Activated T-cell treated with anti-CD3 and anti-CD28 coated beads, Interleukin-2, amount 50 U/mL, for 48 hours (primary cell): ENCODE measurements at regions not wholly inside any gene's neighbourhood (a gene's known extent, or its start where the extent isn't known, plus 50 kb on each side); places are given as distances from the start of the nearest gene placed in this dataset.
"Not testable (repeated sequence)": the region's sequence is repeated elsewhere in the genome, so short reads cannot be mapped to it uniquely, and the experiment has no call there.

ENCODE experiments used
- DNase-seq, 2 experiments: peaks; one replicate each; pipeline ENCODE4 v3.0.0-alpha.2; 2020

DNA sequence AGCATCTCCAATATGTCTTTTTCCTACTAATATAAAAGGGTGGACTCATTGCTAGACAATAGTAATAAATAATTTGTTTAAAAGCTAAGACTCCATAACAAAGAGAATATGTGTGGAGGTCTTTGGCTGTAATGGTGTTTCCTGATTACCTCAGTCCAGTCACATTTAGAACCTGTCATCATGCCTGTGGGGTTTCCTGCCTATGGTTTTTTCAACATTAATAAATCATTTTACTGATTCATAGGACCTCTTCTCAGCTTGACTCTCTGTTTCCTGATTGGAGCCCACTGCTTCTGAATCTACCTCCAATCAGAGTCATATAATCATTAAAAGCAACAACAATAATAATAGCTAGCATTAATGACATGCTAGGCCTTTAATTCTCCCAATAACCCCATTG is 52.4 kb upstream of the GNAI1 start:
- no peak for DNase-seq

DNA sequence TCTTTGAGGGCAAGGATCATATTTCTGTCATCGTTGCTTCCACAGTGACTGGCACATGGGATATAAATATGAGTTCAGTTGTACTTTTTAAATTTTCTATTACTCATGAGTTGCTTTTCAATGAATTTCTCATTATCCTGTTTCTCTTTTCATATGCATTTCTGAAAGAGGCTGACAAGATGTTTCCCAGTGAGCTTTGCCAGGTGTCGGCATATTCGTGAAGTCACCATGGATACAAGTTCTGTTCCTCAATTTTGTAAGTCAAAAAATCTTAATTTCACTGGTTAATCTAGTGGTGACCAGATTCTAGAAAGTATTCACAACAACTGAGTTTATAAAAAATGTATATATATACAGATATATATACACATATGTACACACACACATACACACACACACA is 55.7 kb upstream of the GNAI1 start:
- DNase-seq = no peak

DNA sequence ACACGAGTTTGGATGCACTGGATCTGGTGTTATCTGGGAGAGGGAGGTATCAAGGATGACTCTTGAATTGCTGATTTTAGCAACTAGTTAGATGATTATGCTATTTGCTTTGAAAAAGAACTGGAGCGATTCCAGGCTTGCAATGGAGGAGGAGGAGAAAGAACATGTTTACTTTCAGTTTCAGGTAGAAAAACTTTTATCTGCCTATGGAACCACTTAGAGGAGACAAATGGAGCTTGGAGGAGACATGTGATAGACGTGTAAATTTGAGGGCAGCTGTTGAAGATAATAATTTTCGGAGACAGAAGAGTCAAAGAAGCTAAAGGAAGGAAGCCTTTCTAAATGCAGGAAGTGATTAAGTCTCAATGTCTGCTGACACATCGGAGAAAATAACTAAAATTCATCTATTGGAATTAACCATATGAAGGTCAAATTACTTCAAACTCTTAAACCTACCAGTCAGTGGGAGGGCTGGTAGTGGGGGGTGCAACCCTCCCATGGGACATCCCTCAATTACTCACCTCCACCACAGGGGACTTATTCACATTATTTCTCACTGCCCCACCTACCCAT is 56.4 kb upstream of the GNAI1 start:
- DNase-seq = peak; percentile 34 to 45

DNA sequence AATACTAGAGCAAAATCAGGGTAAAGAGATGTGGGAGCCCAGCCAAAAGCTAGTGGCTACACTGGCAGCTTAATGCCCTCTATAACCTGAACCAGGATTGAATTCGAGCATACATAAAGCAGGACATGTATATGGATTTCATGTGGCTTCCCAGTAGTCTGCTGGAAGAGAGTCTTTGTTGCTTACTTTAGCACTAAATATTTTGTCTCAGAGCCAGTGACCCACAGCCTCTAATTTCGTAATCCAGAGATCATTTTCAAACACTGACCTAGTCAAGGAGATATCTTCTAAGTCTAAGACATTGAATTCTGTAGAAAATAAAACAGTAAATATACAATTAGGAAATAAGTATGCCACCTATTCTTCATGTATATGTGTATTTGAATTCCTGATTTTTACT is 64.2 kb upstream of the GNAI1 start:
- DNase-seq = no peak

DNA sequence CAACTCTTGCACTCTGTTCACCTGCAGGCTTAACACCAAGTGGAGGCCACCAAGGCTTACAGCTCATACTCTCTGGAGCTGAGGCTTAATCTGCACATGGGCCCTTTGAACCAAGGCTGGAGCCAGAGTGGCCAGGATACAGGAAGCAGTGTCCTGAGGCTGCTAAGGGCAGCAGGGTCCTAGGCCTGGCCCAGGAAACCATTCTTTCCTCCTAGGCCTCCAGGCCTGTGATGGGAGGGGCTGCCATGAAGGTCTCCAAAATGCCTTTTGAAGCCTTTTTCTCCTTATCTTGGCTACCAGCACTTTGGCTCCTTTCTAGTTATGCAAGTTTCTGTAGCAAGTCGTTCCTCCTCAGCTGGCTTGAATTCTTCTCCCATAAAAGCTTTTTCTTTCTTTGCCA is 68.0 kb upstream of the GNAI1 start:
- no peak for DNase-seq

DNA sequence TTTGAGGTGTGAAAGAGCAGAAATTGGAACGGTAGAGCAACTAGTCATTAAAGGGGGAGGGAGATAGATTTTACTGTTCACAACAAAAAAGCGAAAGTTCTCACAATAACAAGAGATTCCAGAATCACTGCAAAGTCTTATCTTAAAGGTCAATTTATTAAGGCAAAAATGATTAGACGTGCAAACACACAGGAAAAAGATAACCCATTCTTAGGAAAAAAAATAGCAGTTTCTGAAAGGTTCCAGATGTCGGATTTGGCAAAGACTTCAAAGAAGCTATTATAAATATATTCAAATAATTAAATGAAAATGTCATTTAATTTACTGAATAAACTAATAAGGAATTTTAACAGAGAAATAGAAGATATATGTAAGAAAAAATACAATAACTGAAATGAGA is 70.8 kb upstream of the GNAI1 start:
- no peak for DNase-seq

DNA sequence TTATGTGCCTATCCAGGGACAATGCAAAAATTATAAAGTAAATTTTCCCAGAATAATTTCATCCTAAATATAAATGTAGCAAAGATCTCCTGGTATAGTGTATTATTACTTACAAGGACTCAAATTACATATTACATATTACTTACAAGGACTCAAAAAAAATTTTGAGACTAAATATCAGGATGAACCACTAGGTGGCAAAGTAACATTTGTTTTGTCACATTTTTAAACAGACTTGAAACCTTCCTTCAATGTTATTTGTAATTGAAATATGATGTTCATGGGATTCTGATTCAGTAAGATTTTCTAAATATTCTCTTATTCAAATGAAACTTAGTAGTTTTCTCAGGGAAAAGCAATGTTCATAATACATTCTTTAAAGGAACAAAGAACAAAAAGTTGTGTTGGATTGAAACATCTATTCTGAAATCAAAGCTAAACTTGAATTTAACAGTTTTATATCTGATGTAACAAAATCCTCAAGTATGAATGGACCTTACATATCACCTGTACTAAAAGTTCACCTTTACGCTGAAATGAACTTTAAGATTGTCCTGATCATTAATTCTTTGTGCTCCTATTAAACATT is 74.3 kb upstream of the GNAI1 start:
- DNase-seq = no peak

DNA sequence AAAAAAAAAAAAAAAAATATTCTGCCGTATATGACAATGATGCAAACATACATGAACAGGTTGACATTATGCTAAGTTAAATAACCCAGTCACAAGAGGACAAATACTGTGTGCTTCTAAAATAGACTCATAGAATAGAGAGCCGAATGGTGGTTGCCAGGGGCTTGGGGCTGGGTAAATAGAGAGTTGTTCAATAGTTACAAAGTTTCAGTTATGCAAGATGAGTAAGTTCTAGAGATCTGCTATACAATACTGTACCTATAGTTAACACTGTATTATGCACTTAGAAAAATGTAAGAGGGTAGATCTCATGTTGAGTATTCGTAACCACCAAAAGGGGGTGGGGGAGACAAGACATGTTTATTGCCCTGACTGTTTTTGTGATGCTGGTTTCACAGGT is 77.1 kb upstream of the GNAI1 start:
- DNase-seq = no peak

DNA sequence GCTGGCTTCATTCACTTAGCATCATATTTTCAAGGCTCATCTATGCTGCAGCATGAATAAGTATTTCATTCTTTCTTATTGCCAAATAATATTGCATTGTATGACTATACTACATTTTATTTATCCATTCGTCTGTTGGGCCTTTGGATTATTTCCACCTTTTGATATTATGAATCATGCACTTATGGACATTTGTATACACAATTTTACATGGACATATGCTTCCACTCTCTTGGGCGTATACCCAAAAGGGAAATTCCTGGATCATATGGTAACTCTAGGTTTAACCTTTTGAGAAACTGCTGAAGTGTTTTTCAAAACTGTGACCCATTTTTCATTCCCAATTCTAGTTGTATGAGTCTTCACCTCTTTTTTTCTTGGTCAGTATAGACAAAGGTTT is 80.3 kb upstream of the GNAI1 start:
- DNase-seq = no peak

DNA sequence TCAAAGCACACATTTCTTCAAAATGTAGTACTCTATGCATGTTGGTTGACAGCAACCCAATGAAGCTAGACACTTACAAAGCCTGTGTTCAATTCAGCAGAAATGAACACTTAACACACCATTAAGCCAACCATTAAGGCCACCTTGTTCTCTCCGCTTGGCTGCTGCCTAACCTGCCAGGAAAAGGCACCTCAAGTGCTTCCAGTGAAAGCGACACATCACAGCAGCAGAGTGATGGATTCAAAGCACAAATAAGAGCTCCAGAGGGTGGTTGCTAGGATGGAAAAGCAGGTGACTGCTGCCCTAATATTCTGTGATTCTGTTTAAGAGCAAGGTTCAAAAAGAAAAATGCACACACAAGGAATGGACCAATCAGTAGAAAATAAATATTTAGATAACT is 81.5 kb upstream of the GNAI1 start:
- no peak for DNase-seq

DNA sequence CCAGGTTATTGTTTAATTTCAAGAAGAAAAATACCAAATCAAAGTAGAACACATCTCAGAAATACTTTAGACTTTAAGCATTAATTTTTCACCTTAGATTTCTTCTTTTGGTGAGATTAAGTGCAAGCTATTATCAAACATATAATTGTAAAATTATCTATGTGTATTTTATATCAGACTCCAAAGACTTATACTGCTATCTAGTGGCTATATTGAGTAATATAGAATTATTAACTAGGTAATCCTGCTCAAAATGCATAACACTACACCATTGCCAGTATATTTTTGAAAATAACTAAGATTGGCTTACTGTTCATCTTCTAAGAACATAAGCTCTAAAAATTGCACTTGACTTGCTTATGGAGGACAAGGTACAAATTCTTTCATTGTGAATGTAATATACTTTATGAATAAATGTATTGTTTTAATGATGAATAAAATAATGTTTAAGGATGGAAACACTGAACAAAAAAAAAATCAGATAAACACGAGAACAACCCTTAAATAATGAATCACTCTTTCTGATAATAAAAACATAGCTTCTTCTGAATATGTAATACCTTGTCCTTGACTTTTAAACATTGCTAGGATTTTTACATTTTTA is 86.7 kb upstream of the GNAI1 start:
- no peak for DNase-seq

DNA sequence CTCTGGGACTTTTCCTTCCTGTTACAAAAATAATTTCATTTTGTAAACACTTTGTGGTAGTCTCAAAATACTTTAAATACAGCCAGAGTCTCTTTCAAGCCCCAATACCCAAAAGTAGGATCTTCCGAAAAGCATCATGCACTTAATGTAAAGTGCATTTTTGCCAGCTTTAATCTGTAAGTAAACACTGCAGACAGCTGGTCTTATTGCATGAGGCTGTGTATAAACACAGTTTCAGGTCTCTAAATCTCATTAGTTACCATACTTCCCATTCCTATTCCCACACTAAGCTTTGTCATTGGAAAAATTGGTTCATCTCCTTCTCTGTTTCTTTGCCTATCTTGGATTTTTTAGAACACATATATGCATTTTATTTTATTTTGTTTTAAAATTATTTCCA is 87.6 kb upstream of the GNAI1 start:
- no peak for DNase-seq

DNA sequence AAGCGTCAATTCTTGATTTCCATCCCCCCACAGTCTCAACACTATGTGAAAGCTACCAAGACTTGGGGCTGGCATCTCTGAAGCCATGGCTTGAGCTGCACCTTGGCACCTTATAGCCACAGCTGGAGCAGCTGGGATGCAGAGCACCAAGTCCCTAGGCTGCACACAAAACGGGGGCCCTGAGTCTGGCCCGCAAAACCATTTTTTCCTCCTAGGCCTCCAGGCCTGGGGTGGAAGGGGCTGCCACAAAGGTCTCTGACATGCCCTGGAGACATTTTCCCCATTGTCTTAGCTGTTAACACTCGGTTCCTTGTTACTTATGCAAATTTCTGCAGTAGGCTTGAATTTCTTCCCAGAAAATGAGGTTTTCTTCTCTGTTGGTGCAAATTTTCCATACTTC is 89.8 kb upstream of the GNAI1 start:
- no peak for DNase-seq

DNA sequence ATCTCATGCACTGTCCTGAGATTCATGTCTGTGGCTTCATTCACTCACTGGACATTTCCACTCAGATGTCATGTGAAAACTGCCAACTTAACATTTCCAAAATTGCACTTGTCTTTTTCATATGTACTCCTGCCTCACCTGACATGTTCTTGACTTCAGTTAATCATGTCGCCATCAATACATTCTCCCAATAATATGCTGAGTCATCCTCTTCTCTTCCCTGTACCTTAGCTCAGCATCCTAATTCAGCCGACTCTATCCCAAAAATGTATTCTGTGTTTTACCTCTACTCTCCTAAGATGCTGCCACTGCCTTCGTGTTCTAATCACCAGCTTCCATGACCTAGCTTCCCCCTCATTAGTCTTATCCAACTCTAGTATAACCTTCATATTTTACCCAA is 93.9 kb upstream of the GNAI1 start:
- no peak for DNase-seq

DNA sequence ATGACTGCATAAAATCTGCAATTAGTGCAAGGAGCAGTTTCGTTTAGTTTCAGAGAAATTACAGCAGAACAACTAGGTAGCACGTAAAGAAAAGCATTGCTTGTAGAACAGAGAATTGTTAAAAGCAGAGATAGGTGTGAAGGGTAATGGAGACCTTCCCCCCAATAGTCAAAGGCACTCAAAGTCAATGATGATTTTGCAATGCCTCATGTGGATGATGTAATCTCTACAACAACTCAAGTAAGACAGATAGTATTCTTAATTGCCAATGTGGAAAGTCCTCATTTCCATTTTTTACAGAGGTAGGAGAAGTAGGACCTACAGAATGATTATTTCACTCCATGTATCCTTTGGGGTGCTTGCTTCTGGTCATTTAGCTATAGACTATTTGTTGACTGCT is 94.3 kb upstream of the GNAI1 start:
- no peak for DNase-seq

DNA sequence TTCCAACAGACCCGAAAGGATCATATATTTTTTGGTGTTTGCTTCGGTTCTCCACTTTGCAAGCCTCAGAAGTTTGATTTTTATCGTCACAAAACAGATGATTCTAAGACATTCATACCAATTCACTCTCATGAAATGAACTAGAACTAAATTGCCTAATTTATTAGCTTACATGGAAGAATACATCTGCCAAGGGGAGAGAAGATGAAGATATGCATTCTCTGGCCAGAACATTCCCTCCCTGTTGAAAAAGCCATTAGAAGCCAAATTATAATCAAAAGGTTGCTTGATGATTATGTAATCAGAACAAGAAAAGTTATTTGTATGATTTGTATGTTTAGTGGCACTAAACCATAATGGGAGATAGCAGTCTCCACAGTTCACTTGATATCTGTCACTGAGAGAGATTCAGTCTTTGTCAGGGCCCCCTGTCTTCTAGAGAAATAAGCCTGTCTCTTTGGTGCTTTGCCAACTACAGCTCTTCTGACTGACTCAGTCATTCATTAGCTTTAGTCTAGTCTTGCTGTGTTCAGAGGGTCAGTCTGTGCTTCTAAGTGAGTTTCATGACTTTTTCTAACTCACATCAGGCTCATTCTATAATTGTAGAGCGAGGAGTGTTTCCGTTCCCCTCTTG is 95.3 kb upstream of the GNAI1 start:
- no peak for DNase-seq

DNA sequence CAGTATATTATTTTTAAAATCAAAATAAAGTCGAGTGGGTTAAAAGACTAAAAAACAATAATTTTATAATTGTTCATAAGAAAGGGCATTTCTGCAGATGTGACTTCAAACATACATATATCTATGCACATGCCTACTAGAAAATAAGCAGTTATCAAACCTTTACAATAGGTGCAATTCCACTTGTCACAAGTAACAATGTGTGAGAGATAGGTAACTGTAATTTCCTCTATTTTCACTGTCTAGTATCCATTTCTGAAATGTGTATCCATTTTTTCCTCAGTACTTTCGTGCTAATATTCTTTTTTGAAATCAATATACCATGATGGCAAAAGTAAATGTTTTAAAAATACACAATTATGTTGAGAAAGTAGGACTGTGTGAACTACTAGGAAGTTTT is 96.9 kb upstream of the GNAI1 start:
- DNase-seq = no peak

DNA sequence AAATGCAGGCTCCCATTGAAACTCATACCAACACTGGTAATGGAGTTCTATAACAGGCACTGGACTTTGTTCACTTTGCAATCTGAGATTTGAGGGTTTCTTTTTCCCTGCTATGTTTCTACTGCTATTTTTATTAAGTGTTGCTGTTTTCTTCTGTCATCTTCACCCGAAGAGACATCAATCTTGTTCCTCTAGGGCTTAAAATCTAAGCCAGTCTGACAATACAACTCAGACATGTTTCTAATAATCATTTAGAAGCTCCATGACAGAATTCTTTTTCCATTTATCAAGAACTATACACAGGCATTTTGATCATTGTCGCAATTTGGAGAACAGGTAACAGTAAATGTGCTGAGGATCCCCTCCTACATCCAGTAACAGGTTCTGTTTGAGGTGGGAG is 98.5 kb upstream of the GNAI1 start:
- no peak for DNase-seq

DNA sequence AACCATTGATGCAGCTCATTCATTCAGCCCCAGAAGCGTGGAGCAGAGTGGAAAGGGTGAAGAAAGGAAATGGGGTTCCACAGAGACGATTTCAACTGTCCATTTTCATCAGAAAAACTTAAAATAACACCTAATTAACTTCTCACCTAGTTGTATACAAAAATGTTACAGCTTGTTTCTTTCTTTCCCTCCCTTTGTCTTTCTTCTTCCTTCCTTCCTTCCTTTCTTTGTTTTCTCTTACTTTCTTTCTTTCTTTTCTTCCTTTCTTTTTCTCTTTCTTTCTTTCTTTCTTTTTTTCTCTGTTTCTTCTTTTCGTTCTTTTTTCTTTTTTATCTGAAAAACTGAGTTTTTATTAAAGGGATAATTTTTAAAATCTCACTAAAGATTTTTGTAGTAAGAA is 105.9 kb upstream of the GNAI1 start:
- no peak for DNase-seq

DNA sequence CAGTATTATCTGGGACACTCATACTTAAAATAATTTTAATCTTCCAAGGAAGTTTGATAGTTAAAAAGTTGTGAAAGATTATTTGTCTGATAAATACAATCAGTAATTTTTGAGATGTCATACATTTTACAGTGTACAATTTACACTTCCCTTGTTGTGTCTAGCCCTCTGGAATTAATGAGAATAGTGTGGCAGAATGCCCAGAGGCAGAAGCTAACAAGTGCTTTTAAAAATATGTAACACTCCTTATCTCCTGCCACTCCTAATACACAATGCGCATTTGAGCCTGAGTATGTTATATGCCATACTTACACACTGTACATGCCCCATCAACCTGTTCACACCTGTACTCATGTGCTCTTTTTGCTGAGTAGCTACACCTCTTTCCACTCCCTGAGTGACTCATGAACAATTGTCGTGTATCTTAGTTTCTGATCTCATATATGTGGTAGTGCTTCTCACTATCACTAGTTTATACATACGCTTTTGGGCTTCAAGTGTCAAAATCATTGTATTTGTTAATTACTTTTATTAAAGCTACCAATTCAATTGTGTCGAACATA is 106.9 kb upstream of the GNAI1 start:
- DNase-seq = no peak

DNA sequence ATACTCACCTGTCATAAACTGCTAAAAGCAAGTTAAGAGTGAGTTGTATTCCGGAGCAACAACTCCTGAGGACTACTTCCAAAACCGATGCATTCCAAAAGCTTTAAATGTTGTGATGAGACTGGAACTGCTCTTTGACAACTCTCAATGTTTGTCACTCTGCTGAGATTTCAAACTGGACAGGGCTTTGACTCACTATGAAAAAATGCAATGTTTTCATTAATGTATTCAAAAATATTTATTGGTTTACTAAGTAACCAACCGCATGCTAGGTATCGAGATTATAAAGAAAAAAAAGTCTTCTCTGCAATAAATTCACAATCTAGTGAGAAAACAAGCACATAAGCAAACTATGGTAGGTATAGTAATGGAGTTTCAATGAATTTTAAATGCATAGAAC is 107.9 kb upstream of the GNAI1 start:
- no peak for DNase-seq

DNA sequence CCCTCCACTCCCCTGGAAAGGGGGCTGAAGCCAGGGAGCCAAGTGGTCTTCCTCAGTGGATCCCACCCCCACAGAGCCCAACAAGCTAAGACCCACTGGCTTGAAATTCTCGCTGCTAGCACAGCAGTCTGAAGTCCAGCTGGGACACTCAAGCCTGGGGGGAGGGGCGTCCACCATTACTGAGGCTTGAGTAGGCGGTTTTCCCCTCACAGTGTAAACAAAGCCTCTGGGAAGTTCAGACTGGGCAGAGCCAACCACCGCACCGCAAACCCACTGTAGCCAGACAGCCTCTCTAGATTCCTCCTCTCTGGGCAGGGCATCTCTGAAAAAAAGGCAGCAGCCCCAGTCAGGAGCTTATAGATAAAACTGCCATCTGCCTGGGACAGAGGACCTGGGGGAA is 114.4 kb upstream of the GNAI1 start:
- DNase-seq = not testable (repeated sequence)

DNA sequence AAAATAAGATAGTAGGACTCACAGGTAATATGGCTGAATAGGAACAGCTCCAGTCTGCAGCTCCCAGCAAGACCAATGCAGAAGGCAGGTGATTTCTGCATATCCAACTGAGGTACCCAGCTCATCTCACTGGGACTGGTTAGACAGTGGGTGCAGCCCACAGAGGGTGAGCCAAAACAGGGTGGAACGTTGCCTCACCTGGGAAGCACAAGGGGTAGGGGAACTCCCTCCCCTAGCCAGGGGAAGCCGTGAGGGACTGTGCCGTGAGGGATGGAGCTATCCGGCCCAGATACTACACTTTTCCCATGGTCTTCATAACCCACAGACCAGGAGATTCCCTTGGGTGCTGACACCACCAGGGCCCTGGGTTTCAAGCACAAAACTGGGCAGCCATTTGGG is 114.8 kb upstream of the GNAI1 start:
- not testable (repeated sequence) for DNase-seq
